ENCODE measurements at regions not wholly inside any gene's neighbourhood (a gene's known extent, or its start where the extent isn't known, plus 50 kb on each side); places are given as distances from the start of the nearest gene placed in this dataset.
"Not testable (repeated sequence)": the region's sequence is repeated elsewhere in the genome, so short reads cannot be mapped to it uniquely, and the experiment has no call there.

GRCh38 chr7:79980376-79980775, 154.3 kb upstream of the GNAI1 start:
- no peak overlapping the region for H3K4me3 ChIP-seq (replicated peaks; ENCODE audit: low read depth, low read length)
- no peak for DNase-seq (ENCODE audit: extremely low read depth, insufficient read length)
- no peaks in the 10 kb centered on the region for H3K27me3 ChIP-seq (replicated peaks; ENCODE audit: control insufficient read depth, insufficient read depth, low read length)
- H3K36me3 ChIP-seq (ENCODE audit: control insufficient read depth, insufficient read depth, low read length): no peaks in the 10 kb centered on the region
- no peak for TF ChIP-seq CTCF (IDR thresholded peaks at IDR 0.05; ENCODE audit: insufficient read depth, low read length, poor library complexity, severe bottlenecking)

GRCh38 chr7:79979437-79979836, 155.2 kb upstream of the GNAI1 start:
- no peak for DNase-seq (ENCODE audit: extremely low read depth, insufficient read length)
- Histone ChIP-seq H3K36me3 (ENCODE audit: control insufficient read depth, insufficient read depth, low read length) (no peaks in the 10 kb centered on the region), H3K27me3 (replicated peaks; ENCODE audit: control insufficient read depth, insufficient read depth, low read length) (no peaks in the 10 kb centered on the region), H3K4me3 (replicated peaks; ENCODE audit: low read depth, low read length) (no peak overlapping the region)
- no peak for TF ChIP-seq CTCF (IDR thresholded peaks at IDR 0.05; ENCODE audit: insufficient read depth, low read length, poor library complexity, severe bottlenecking)

- no peak for DNase-seq (ENCODE audit: extremely low read depth, insufficient read length)
- TF ChIP-seq CTCF (IDR thresholded peaks at IDR 0.05; ENCODE audit: insufficient read depth, low read length, poor library complexity, severe bottlenecking): no peak
- H3K4me3 ChIP-seq (replicated peaks; ENCODE audit: low read depth, low read length): no peak overlapping the region
- H3K36me3 ChIP-seq (ENCODE audit: control insufficient read depth, insufficient read depth, low read length): no peaks in the 10 kb centered on the region
- no peaks in the 10 kb centered on the region for H3K27me3 ChIP-seq (replicated peaks; ENCODE audit: control insufficient read depth, insufficient read depth, low read length)
Measured at GRCh38 chr7:79977481-79977880, 157.2 kb upstream of the GNAI1 start.

GRCh38 chr7:79976711-79977020, 158.0 kb upstream of the GNAI1 start:
- not testable (repeated sequence) for H3K4me3 ChIP-seq (replicated peaks; ENCODE audit: low read depth, low read length); DNase-seq (ENCODE audit: extremely low read depth, insufficient read length); H3K27me3 ChIP-seq (replicated peaks; ENCODE audit: control insufficient read depth, insufficient read depth, low read length); H3K36me3 ChIP-seq (ENCODE audit: control insufficient read depth, insufficient read depth, low read length)

GRCh38 chr7:79975986-79976710, 158.5 kb upstream of the GNAI1 start:
- not testable (repeated sequence) for H3K4me3 ChIP-seq (replicated peaks; ENCODE audit: low read depth, low read length); H3K36me3 ChIP-seq (ENCODE audit: control insufficient read depth, insufficient read depth, low read length); H3K27me3 ChIP-seq (replicated peaks; ENCODE audit: control insufficient read depth, insufficient read depth, low read length); DNase-seq (ENCODE audit: extremely low read depth, insufficient read length)

GRCh38 chr7:79973455-79973854, 161.2 kb upstream of the GNAI1 start:
- TF ChIP-seq CTCF (IDR thresholded peaks at IDR 0.05; ENCODE audit: insufficient read depth, low read length, poor library complexity, severe bottlenecking): no peak
- Histone ChIP-seq H3K27me3 (replicated peaks; ENCODE audit: control insufficient read depth, insufficient read depth, low read length) (no peaks in the 10 kb centered on the region), H3K4me3 (replicated peaks; ENCODE audit: low read depth, low read length) (no peak overlapping the region), H3K36me3 (ENCODE audit: control insufficient read depth, insufficient read depth, low read length) (no peaks in the 10 kb centered on the region)
- DNase-seq (ENCODE audit: extremely low read depth, insufficient read length): no peak

- Histone ChIP-seq H3K36me3 (ENCODE audit: control insufficient read depth, insufficient read depth, low read length) (no peaks in the 10 kb centered on the region), H3K4me3 (replicated peaks; ENCODE audit: low read depth, low read length) (no peak overlapping the region), H3K27me3 (replicated peaks; ENCODE audit: control insufficient read depth, insufficient read depth, low read length) (no peaks in the 10 kb centered on the region)
- DNase-seq (ENCODE audit: extremely low read depth, insufficient read length): no peak
- no peak for TF ChIP-seq CTCF (IDR thresholded peaks at IDR 0.05; ENCODE audit: insufficient read depth, low read length, poor library complexity, severe bottlenecking)
Measured at GRCh38 chr7:79971058-79971457, 163.6 kb upstream of the GNAI1 start.

Measured in GM06990 (cell line).